ENCODE measurements at regions not wholly inside any gene's neighbourhood (a gene's known extent, or its start where the extent isn't known, plus 50 kb on each side); places are given as distances from the start of the nearest gene placed in this dataset.

- no peak overlapping the region for H3K4me3 ChIP-seq (ENCODE audit: low read depth, low read length)
- no peak for TF ChIP-seq CTCF (IDR thresholded peaks at IDR 0.05; ENCODE audit: borderline replicate concordance, insufficient read depth, low read depth, low read length)
Observed at GRCh38 chr20:4509825-4510522, 176.3 kb upstream of the PRNP start.

GRCh38 chr20:4508773-4509172 is 177.5 kb upstream of the PRNP start:
- no peak overlapping the region for H3K4me3 ChIP-seq (ENCODE audit: low read depth, low read length)
- TF ChIP-seq CTCF (IDR thresholded peaks at IDR 0.05; ENCODE audit: borderline replicate concordance, insufficient read depth, low read depth, low read length) = no peak

- H3K4me3 ChIP-seq (ENCODE audit: low read depth, low read length) = no peak overlapping the region
- no peak for TF ChIP-seq CTCF (IDR thresholded peaks at IDR 0.05; ENCODE audit: borderline replicate concordance, insufficient read depth, low read depth, low read length)
Observed at GRCh38 chr20:4507288-4507719, 179.0 kb upstream of the PRNP start.

- no peak overlapping the region for H3K4me3 ChIP-seq (ENCODE audit: low read depth, low read length)
- no peak for TF ChIP-seq CTCF (IDR thresholded peaks at IDR 0.05; ENCODE audit: borderline replicate concordance, insufficient read depth, low read depth, low read length)
Observed at GRCh38 chr20:4504814-4505213, 181.4 kb upstream of the PRNP start.

GRCh38 chr20:4502756-4503155 is 183.5 kb upstream of the PRNP start:
- H3K4me3 ChIP-seq (ENCODE audit: low read depth, low read length) = no peak overlapping the region
- no peak for TF ChIP-seq CTCF (IDR thresholded peaks at IDR 0.05; ENCODE audit: borderline replicate concordance, insufficient read depth, low read depth, low read length)

- TF ChIP-seq CTCF (IDR thresholded peaks at IDR 0.05; ENCODE audit: borderline replicate concordance, insufficient read depth, low read depth, low read length) = no peak
- no peak overlapping the region for H3K4me3 ChIP-seq (ENCODE audit: low read depth, low read length)
Observed at GRCh38 chr20:4493386-4493785, 192.9 kb upstream of the PRNP start.

- H3K4me3 ChIP-seq (ENCODE audit: low read depth, low read length) = no peak overlapping the region
- TF ChIP-seq CTCF (IDR thresholded peaks at IDR 0.05; ENCODE audit: borderline replicate concordance, insufficient read depth, low read depth, low read length) = no peak
Observed at GRCh38 chr20:4491643-4492042, 194.6 kb upstream of the PRNP start.
